GM12874 (cell line): ENCODE measurements at regions not wholly inside any gene's neighbourhood (a gene's known extent, or its start where the extent isn't known, plus 50 kb on each side); places are given as distances from the start of the nearest gene placed in this dataset.

Experiments used
- TF ChIP-seq, protein P1 (sequence below): IDR thresholded peaks from 2 replicates; pipeline ENCODE4 v1.5.1; 2011; ENCODE audit warnings: low read depth, mild to moderate bottlenecking, control low read depth, low read length, moderate library complexity; ENCODE audit not compliant: insufficient read depth

DNA sequence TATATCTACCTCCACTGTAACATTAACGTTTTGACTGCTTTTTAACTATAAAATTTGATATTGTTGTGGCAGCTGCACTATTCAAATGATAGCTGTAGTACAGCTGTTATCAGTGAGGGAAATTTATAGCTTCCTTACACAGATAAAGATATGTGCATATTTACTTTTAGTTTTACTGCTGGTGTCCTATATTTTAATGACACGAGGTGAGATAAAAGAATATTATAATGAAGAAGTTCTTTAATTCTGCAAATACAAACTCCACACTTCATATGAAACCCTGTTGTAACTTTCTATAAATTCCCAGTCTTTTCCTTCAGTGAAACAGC lies 427.8 kb upstream of the ZEB2 start:
- TF ChIP-seq, protein P1, sequence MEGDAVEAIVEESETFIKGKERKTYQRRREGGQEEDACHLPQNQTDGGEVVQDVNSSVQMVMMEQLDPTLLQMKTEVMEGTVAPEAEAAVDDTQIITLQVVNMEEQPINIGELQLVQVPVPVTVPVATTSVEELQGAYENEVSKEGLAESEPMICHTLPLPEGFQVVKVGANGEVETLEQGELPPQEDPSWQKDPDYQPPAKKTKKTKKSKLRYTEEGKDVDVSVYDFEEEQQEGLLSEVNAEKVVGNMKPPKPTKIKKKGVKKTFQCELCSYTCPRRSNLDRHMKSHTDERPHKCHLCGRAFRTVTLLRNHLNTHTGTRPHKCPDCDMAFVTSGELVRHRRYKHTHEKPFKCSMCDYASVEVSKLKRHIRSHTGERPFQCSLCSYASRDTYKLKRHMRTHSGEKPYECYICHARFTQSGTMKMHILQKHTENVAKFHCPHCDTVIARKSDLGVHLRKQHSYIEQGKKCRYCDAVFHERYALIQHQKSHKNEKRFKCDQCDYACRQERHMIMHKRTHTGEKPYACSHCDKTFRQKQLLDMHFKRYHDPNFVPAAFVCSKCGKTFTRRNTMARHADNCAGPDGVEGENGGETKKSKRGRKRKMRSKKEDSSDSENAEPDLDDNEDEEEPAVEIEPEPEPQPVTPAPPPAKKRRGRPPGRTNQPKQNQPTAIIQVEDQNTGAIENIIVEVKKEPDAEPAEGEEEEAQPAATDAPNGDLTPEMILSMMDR = no peak

GRCh38 chr2:144946263-144946662 lies 426.3 kb upstream of the ZEB2 start:
- TF ChIP-seq, protein P1 = no peak

GRCh38 chr2:144944546-144945220 lies 424.8 kb upstream of the ZEB2 start:
- TF ChIP-seq, protein P1 = no peak

DNA sequence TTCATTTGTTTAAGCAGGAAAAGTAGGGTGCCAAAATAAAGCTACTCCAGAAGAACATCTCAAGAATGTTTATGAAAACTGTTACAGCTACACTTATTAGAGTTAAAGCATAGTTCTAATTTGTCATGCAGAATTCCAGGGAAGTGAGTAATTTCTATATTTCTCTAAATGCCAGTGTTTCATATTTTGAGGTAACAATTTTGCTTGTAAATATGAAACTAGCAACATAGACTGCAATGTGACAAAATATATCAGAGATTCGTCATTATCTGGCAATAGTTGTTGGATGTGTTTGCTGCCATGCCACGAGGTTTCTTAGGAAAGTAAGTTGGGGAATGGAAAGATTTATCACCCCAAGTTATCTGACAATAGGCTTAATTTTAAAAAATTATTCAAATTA lies 424.1 kb upstream of the ZEB2 start:
- TF ChIP-seq, protein P1 = no peak

DNA sequence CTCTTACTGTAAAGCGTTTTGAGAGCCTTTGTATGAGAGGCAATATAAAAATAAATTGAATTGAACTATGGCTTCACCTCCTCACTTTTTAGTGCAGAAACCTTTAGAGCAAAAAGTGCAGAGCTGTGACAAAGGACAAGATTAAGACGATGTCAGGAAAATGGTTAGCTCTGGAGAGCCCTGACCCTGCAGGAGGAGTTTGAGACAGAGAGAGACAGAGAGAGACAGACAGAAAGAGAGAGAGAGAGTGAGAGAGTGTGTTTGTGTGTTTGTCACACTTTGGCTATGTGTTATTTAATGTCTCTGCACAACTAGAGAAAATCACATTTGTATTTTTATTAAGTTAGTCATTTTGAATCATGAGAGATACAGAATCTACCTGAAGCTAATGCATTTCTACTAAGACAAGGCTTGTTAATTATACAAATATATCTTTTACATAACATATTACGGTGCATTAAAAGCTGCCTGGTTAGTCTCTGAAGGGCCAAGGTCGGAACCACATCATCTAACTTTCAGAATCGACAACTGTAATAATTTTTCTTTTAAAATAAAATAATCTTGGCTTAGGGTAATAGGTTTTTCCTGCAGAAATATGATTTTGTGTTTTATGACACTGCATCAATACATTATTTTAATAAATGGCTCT lies 423.5 kb upstream of the ZEB2 start:
- TF ChIP-seq, protein P1 = no peak

- TF ChIP-seq, protein P1 = no peak
These were observed 422.8 kb upstream of the ZEB2 start for GRCh38 chr2:144942516-144943256.

DNA sequence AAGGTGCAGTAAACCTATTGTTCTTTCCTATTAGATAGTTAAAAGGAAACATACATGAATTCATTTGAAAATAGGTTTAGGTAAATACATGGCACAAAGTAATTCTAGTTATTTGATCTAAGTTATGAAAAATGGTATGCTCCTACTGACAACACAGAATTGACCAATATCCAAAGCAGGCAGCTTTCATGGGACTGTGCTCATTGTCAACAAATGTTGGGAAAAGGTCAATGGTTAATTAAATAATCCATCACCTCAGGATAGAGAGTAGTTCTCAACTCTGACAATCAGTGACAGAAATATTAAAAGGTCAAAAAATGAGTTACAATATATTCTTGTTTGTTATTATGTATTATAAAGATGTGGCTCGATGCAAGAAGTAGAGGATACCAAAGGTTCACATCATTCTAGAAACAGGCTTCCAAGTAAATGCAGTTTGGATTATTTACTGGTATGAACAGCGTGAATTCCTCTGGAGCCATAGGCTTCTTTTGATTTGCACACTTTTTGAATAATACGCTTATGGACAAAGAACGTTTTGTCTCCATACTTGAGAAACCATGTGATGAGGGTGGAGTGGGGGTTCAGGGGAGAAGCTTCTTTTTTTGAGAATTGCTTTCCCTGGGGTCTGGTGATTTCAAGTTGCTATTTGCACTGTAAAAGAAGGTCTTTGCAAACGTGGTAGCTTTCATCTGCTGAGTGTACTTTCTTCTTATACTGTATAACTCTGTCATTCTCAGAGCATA lies 422.0 kb upstream of the ZEB2 start:
- TF ChIP-seq, protein P1 = no peak
